ENCODE measurements at regions not wholly inside any gene's neighbourhood (a gene's known extent, or its start where the extent isn't known, plus 50 kb on each side); places are given as distances from the start of the nearest gene placed in this dataset.

DNA sequence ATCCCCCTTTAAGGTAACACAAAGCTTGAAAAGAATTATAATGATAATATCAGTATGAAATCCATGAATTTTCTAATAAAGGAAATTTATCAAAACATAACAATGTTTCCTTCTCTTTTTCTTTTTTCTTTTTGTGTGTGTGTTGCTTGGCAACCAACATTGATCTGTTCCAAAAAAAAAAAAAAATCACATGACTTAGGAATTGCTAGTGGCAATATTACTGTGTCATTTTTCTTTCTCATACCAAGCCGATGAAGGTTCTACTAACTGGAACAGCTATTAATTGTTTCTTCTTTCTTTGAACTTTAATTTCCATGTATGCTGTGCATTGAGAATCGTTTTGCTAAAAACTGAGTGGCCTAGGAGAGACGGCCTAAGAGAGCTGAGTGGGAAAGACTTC, 317.7 kb upstream of the ONECUT1 start:
- TF ChIP-seq CTCF (IDR thresholded peaks at IDR 0.05) (no peak), POLR2A (IDR thresholded peaks at IDR 0.05) (no peak)
